ENCODE measurements at regions not wholly inside any gene's neighbourhood (a gene's known extent, or its start where the extent isn't known, plus 50 kb on each side); places are given as distances from the start of the nearest gene placed in this dataset.

- Histone ChIP-seq H3K4me1 (ENCODE audit: insufficient read depth) (no peaks in the 10 kb centered on the region), H2AFZ (no peak overlapping the region), H3K36me3 (replicated peaks; ENCODE audit: insufficient read depth, low read depth) (no peaks in the 10 kb centered on the region), H3K4me3 (no peak overlapping the region), H3K9me3 (ENCODE audit: low read depth) (no peaks in the 10 kb centered on the region), H3K79me2 (no peaks in the 10 kb centered on the region), H3K27me3 (no peaks in the 10 kb centered on the region), H3K27ac (no peak overlapping the region), H3K9me2 (replicated peaks; ENCODE audit: insufficient read depth) (no peaks in the 10 kb centered on the region), H4K20me1 (ENCODE audit: insufficient read depth, poor library complexity, severe bottlenecking) (no peaks in the 10 kb centered on the region), H3K4me2 (no peak overlapping the region)
- TF ChIP-seq EZH2phosphoT487 (IDR thresholded peaks at IDR 0.05; ENCODE audit: low read depth, severe bottlenecking, unreplicated experiment): no peak
- TF ChIP-seq, protein P1, sequence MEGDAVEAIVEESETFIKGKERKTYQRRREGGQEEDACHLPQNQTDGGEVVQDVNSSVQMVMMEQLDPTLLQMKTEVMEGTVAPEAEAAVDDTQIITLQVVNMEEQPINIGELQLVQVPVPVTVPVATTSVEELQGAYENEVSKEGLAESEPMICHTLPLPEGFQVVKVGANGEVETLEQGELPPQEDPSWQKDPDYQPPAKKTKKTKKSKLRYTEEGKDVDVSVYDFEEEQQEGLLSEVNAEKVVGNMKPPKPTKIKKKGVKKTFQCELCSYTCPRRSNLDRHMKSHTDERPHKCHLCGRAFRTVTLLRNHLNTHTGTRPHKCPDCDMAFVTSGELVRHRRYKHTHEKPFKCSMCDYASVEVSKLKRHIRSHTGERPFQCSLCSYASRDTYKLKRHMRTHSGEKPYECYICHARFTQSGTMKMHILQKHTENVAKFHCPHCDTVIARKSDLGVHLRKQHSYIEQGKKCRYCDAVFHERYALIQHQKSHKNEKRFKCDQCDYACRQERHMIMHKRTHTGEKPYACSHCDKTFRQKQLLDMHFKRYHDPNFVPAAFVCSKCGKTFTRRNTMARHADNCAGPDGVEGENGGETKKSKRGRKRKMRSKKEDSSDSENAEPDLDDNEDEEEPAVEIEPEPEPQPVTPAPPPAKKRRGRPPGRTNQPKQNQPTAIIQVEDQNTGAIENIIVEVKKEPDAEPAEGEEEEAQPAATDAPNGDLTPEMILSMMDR (IDR thresholded peaks at IDR 0.05; ENCODE audit: poor library complexity): no peak
- no peak for TF ChIP-seq EZH2 (IDR thresholded peaks at IDR 0.05; ENCODE audit: borderline replicate concordance)
- DNase-seq (ENCODE audit: low spot score): no peak
- WGBS (ENCODE audit: low lambda C conversion rate, missing lambda C conversion rate): 81% methylated on average over 6 of the region's 6 CpGs
Measured at GRCh38 chr11:112761911-112762706, 199.1 kb upstream of the NCAM1 start.

DNA sequence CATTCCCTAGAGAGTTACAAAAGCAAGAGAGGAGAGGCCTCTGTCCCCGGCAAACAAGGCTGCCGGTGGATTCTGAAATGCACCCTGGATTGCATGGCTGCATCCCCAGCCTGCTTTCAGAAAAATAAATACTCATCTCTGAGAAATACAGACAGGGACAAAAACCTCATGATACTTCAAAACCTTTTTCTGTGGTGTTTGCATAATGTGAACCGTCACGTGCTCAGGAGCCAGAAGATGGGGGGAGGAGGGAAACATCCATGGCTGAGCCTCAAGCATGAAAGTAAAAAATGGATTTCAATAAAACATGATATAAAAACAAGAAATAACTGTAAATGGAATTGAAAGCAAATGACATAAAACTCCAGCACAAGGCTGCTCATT is 198.5 kb upstream of the NCAM1 start:
- H3K27ac ChIP-seq: no peak overlapping the region
- H4K20me1 ChIP-seq (ENCODE audit: insufficient read depth, poor library complexity, severe bottlenecking): no peaks in the 10 kb centered on the region
- no peak for DNase-seq (ENCODE audit: low spot score)
- H3K4me1 ChIP-seq (ENCODE audit: insufficient read depth): no peaks in the 10 kb centered on the region
- H3K36me3 ChIP-seq (replicated peaks; ENCODE audit: insufficient read depth, low read depth): no peaks in the 10 kb centered on the region
- H3K4me3 ChIP-seq: no peak overlapping the region
- H2AFZ ChIP-seq: no peak overlapping the region
- H3K9me2 ChIP-seq (replicated peaks; ENCODE audit: insufficient read depth): no peaks in the 10 kb centered on the region
- no peaks in the 10 kb centered on the region for H3K79me2 ChIP-seq
- TF ChIP-seq, protein P1 (IDR thresholded peaks at IDR 0.05; ENCODE audit: poor library complexity): no peak
- TF ChIP-seq EZH2 (IDR thresholded peaks at IDR 0.05; ENCODE audit: borderline replicate concordance): no peak
- no peaks in the 10 kb centered on the region for H3K9me3 ChIP-seq (ENCODE audit: low read depth)
- no peak overlapping the region for H3K4me2 ChIP-seq
- H3K27me3 ChIP-seq: no peaks in the 10 kb centered on the region
- 61% methylated on average over 4 of the region's 4 CpGs for WGBS (ENCODE audit: low lambda C conversion rate, missing lambda C conversion rate)

DNA sequence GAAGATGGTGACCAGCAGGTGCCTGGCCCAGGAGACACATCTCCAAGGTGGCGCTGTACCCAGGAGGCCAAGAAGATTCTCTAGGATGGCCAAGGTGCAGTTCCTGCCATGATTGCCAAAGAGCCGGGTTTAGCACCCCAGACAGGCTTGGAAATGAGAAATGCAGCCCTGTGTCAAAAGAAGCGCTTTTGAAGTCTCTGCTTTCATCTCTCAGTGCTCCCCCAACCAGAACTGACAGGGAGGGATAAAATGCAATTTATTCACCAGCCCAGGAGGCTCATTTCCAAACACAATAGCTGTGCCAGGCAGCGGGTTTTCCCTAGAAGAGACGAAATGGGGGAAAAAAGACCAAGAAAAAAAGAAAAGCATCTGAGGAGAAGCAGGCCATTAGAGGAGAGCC is 195.9 kb upstream of the NCAM1 start:
- Histone ChIP-seq H3K9me2 (replicated peaks; ENCODE audit: insufficient read depth) (no peaks in the 10 kb centered on the region), H2AFZ (no peak overlapping the region), H3K27ac (no peak overlapping the region), H4K20me1 (ENCODE audit: insufficient read depth, poor library complexity, severe bottlenecking) (no peaks in the 10 kb centered on the region), H3K9me3 (ENCODE audit: low read depth) (no peaks in the 10 kb centered on the region), H3K79me2 (no peaks in the 10 kb centered on the region), H3K4me1 (ENCODE audit: insufficient read depth) (no peaks in the 10 kb centered on the region), H3K27me3 (no peaks in the 10 kb centered on the region), H3K4me3 (no peak overlapping the region), H3K4me2 (no peak overlapping the region), H3K36me3 (replicated peaks; ENCODE audit: insufficient read depth, low read depth) (no peaks in the 10 kb centered on the region)
- 91% methylated on average over 5 of the region's 5 CpGs for WGBS (ENCODE audit: low lambda C conversion rate, missing lambda C conversion rate)
- TF ChIP-seq, protein P1 (IDR thresholded peaks at IDR 0.05; ENCODE audit: poor library complexity): no peak
- TF ChIP-seq EZH2 (IDR thresholded peaks at IDR 0.05; ENCODE audit: borderline replicate concordance) (no peak), EZH2phosphoT487 (IDR thresholded peaks at IDR 0.05; ENCODE audit: low read depth, severe bottlenecking, unreplicated experiment) (no peak)
- no peak for DNase-seq (ENCODE audit: low spot score)

All from hepatocyte (in vitro differentiated cells).